ENCODE measurements at regions not wholly inside any gene's neighbourhood (a gene's known extent, or its start where the extent isn't known, plus 50 kb on each side); places are given as distances from the start of the nearest gene placed in this dataset.

GRCh38 chr18:30088238-30089015 is 954.1 kb downstream of the DSC3 start:
- Histone ChIP-seq H3K4me3 (no peak overlapping the region), H3K36me3 (no peaks in the 10 kb centered on the region), H3K9me3 (no peaks in the 10 kb centered on the region), H3K4me1 (no peaks in the 10 kb centered on the region), H3K27ac (no peak overlapping the region), H3K27me3 (no peaks in the 10 kb centered on the region)
- intact Hi-C loops (cut with DNase I): no loop called here
- DNase-seq: no peak
- ATAC-seq: no peak
- TF ChIP-seq POLR2A (IDR thresholded peaks at IDR 0.05) (no peak), CTCF (IDR thresholded peaks at IDR 0.05) (no peak)

- peaks cover 0 to 5% (median 0%) of the 10 kb centered on the region in 12 donors for H3K9me3 ChIP-seq
- no peak overlapping the region for H3K4me3 ChIP-seq
- ATAC-seq (no peak), DNase-seq (no peak)
- 81 to 92% (median 87%) methylated on average over 1 of the region's 1 CpG for WGBS, 4 donors
- no peaks in the 10 kb centered on the region for H3K27me3 ChIP-seq
- no peak overlapping the region for H3K27ac ChIP-seq
- H3K4me1 ChIP-seq: no peaks in the 10 kb centered on the region
- H3K36me3 ChIP-seq: no peaks in the 10 kb centered on the region
- intact Hi-C loops (cut with DNase I): no loop called here
- TF ChIP-seq POLR2A (IDR thresholded peaks at IDR 0.05) (no peak), CTCF (IDR thresholded peaks at IDR 0.05) (no peak)
Measured at GRCh38 chr18:30086351-30086750, 956.2 kb downstream of the DSC3 start.

GRCh38 chr18:30081122-30081521 is 961.4 kb downstream of the DSC3 start:
- intact Hi-C loops (cut with DNase I): no loop called here
- ATAC-seq: no peak
- no peak for DNase-seq
- H3K27ac ChIP-seq: no peak overlapping the region
- no peaks in the 10 kb centered on the region for H3K36me3 ChIP-seq
- H3K27me3 ChIP-seq: no peaks in the 10 kb centered on the region
- TF ChIP-seq CTCF (IDR thresholded peaks at IDR 0.05): no peak
- no peak for TF ChIP-seq POLR2A (IDR thresholded peaks at IDR 0.05)
- H3K4me1 ChIP-seq: no peaks in the 10 kb centered on the region
- peaks cover 0 to 27% (median 0%) of the 10 kb centered on the region in 12 donors for H3K9me3 ChIP-seq
- H3K4me3 ChIP-seq: no peak overlapping the region

DNA sequence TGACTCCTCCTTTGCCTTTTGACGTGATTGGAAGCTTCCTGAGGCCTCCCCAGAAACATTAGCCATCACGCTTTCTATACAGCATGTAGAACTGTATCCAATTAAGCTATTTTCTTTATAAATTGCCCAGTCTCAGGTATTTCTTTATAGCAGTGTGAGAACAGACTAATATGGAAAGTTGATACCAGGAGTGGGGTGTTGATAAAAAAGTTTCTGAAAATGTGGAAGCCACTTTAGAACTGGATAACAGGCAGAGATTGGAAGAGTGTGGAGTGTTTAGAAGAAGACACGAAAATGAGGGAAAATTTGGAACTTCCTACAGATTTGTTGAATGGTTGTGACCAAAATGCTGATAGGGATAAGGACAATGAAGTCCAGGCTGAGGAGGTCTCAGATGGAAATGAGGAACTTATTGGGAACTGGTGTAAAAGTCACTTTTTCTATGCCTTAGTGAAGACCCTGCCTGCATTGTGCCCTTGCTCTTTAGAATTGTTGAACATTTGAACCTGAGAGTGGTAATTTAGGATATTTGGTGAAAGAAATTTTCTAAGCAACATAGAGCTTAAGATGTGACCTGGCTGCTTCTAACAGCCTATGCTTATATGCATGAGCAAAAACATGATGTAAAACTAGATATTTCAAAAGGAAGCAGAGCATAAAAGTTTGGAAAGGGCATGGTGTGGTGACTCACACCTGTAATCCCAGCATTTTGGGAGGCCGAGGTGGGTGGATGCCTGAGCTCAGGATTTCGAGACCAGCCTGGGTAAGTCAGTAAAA is 969.7 kb downstream of the DSC3 start:
- H3K9me3 ChIP-seq: peaks cover 0 to 34% (median 15%) of the 10 kb centered on the region in 12 donors
- TF ChIP-seq POLR2A (IDR thresholded peaks at IDR 0.05): no peak
- TF ChIP-seq CTCF (IDR thresholded peaks at IDR 0.05): no peak
- no peaks in the 10 kb centered on the region for H3K4me1 ChIP-seq
- no peak overlapping the region for H3K27ac ChIP-seq
- 53 to 63% (median 58%) methylated on average over 5 of the region's 5 CpGs for WGBS, 4 donors
- H3K27me3 ChIP-seq: no peaks in the 10 kb centered on the region
- H3K36me3 ChIP-seq: no peaks in the 10 kb centered on the region
- ATAC-seq: no peak
- intact Hi-C loops (cut with DNase I): no loop called here
- no peak for DNase-seq
- no peak overlapping the region for H3K4me3 ChIP-seq

Data from heart left ventricle (tissue), 16 donors.